ENCODE measurements at regions not wholly inside any gene's neighbourhood (a gene's known extent, or its start where the extent isn't known, plus 50 kb on each side); places are given as distances from the start of the nearest gene placed in this dataset.

- TF ChIP-seq CTCF (IDR thresholded peaks at IDR 0.05; ENCODE audit: low read length) = no peak
- no peak for TF ChIP-seq EZH2 (optimal IDR thresholded peaks at IDR 0.05; ENCODE audit: low read depth, low read length)
- no peak for TF ChIP-seq EZH2phosphoT487 (IDR thresholded peaks at IDR 0.05; ENCODE audit: low read length)
Measured at GRCh38 chr2:14297906-14298305, 334.6 kb upstream of the LRATD1 start.
